Lower lobe of right lung (tissue), 2 donors: ENCODE measurements at regions not wholly inside any gene's neighbourhood (a gene's known extent, or its start where the extent isn't known, plus 50 kb on each side); places are given as distances from the start of the nearest gene placed in this dataset.

ENCODE experiments used
- ATAC-seq, 2 donors: fragments of 200-7000 bp; cut with Tn5 transposase; one replicate each; pipeline ENCODE4 v1.9.1; 2020 to 2022; ENCODE audit warnings: mild to moderate bottlenecking in 2 of 2, moderate library complexity in 2 of 2
- DNase-seq: peaks from one replicate; pipeline ENCODE4 v3.0.0-alpha.2; 2020
- H3K27ac ChIP-seq: fragments of 200-600 bp; one replicate; pipeline ENCODE4 v1.8.0; 2022
- H3K27me3 ChIP-seq: fragments of 200-600 bp; one replicate; pipeline ENCODE4 v1.8.0; 2022; ENCODE audit warnings: low read depth
- H3K36me3 ChIP-seq: fragments of 200-600 bp; one replicate; pipeline ENCODE4 v1.8.0; 2022; ENCODE audit warnings: mild to moderate bottlenecking
- H3K4me1 ChIP-seq: fragments of 200-600 bp; one replicate; pipeline ENCODE4 v1.8.0; 2022
- H3K4me3 ChIP-seq: fragments of 200-600 bp; one replicate; pipeline ENCODE4 v1.8.0; 2022; ENCODE audit warnings: mild to moderate bottlenecking
- H3K9me3 ChIP-seq: fragments of 200-600 bp; one replicate; pipeline ENCODE4 v1.8.0; 2022
- intact Hi-C: fragments of 100-400 bp; cut with DNase I; formaldehyde crosslinking; loops from one replicate; pipeline ENCODE4 v1.11.0; 2022
- TF ChIP-seq, protein P1 (sequence below): fragments of 200-600 bp; IDR thresholded peaks from one replicate; pipeline ENCODE4 v1.8.0; 2022; ENCODE audit warnings: antibody characterized with exemption, mild to moderate bottlenecking
- donor health status: DM: no; HTN: yes; CAD: no; lungs with severe emphysema.

DNA sequence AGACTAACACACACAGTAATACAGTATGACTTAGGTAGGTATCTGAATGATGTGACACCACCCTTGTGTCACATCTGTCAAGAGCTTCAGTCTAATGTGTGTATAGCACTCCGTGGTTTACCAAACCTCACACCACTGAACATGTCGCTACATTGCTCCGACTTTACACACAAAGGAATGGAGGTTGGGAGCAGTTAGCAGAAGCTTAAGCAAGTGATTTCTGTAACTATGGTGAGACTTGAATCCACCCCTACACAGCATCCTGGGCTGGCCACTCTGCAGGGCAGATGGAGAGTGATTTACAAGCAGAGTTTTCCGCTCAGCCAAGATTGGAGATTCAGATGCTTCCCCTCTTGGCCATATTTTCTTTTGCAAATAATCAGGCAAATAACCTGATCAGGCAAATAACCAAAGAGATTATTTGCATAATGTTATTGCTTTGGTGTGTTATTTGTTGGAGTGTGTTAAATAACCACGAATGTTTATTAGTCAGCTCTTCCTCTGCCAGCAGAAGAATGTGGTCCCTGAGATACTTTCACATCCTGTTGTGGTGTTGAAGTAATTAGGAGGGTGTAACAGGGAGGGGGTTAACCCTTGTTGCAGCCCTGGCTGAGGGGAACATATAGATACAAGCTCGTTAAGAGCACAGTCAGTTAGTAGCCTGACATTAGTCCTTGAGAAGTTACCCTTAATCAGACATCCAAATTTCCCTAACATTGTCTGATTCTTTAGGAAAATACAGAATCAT, 92.8 kb downstream of the SNX18 start:
- no peaks in the 10 kb centered on the region for H3K27me3 ChIP-seq
- intact Hi-C loops = no loop called here
- H3K9me3 ChIP-seq = no peaks in the 10 kb centered on the region
- peak; percentile 75 to 77 for ATAC-seq
- no peaks in the 10 kb centered on the region for H3K36me3 ChIP-seq
- H3K4me1 ChIP-seq = peaks cover 20% of the 10 kb centered on the region
- H3K27ac ChIP-seq = no peak overlapping the region
- TF ChIP-seq, protein P1, sequence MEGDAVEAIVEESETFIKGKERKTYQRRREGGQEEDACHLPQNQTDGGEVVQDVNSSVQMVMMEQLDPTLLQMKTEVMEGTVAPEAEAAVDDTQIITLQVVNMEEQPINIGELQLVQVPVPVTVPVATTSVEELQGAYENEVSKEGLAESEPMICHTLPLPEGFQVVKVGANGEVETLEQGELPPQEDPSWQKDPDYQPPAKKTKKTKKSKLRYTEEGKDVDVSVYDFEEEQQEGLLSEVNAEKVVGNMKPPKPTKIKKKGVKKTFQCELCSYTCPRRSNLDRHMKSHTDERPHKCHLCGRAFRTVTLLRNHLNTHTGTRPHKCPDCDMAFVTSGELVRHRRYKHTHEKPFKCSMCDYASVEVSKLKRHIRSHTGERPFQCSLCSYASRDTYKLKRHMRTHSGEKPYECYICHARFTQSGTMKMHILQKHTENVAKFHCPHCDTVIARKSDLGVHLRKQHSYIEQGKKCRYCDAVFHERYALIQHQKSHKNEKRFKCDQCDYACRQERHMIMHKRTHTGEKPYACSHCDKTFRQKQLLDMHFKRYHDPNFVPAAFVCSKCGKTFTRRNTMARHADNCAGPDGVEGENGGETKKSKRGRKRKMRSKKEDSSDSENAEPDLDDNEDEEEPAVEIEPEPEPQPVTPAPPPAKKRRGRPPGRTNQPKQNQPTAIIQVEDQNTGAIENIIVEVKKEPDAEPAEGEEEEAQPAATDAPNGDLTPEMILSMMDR = no peak
- DNase-seq = no peak
- no peak overlapping the region for H3K4me3 ChIP-seq

DNA sequence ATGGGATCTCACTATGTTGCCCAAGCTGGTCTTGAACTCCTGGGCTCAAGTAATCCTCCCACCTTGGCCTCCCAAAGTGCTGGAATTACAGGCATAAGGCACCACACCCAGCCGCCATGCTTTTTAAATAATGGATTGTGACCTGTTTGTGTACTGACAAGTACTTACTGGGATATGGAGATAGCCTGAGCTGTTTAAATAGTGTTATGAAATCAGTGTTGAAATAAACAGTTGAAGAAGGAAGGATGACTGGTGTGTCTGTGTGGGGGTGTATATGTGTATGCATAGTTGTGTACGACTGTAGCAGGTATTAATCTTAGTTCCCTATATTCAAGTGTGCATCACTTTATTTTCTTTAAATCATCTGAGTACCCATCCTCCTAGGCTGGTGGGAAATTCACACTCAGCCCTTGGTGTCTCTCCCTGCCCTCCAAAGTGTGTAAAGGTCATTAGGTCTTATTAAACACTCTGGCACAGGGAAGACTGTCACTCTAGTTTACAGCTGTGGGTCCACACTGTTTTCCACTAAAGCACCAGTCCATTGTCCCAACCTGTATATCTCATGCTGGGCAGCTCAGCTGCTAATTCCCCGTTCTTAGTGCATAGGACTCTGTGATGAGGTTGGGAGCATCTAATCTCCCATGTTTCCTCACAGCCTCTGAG, 91.0 kb downstream of the SNX18 start:
- intact Hi-C loops = no loop called here
- no peaks in the 10 kb centered on the region for H3K36me3 ChIP-seq
- no peak overlapping the region for H3K27ac ChIP-seq
- no peaks in the 10 kb centered on the region for H3K9me3 ChIP-seq
- H3K4me1 ChIP-seq = peaks cover 19% of the 10 kb centered on the region
- H3K4me3 ChIP-seq = no peak overlapping the region
- no peaks in the 10 kb centered on the region for H3K27me3 ChIP-seq
- TF ChIP-seq, protein P1 = no peak
- ATAC-seq (peak; percentile 66 to 73), DNase-seq (no peak)

DNA sequence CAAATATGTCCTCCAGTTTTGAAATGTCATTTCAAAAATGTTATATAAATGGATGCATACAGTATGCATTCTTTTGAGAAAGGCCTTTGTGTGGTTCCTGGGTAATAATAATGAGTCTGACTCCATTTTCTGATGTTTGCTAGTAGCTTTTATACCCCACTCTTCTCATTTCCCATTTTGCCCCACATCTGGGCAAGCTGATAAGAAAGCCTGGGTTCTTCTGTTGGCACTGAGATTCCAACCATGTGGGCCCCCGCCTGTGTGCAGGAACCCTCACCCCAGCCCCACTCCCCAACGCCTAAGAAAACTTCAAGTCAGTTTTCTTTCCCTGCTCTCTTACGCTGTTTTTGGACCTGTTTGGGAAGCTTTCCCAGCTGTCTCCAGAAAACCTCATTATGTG, 89.4 kb downstream of the SNX18 start:
- no peak overlapping the region for H3K4me3 ChIP-seq
- no peaks in the 10 kb centered on the region for H3K27me3 ChIP-seq
- H3K9me3 ChIP-seq = no peaks in the 10 kb centered on the region
- H3K27ac ChIP-seq = no peak overlapping the region
- DNase-seq = no peak
- peaks cover 29% of the 10 kb centered on the region for H3K4me1 ChIP-seq
- H3K36me3 ChIP-seq = no peaks in the 10 kb centered on the region
- no peak for ATAC-seq
- intact Hi-C loops = no loop called here
- TF ChIP-seq, protein P1 = no peak

DNA sequence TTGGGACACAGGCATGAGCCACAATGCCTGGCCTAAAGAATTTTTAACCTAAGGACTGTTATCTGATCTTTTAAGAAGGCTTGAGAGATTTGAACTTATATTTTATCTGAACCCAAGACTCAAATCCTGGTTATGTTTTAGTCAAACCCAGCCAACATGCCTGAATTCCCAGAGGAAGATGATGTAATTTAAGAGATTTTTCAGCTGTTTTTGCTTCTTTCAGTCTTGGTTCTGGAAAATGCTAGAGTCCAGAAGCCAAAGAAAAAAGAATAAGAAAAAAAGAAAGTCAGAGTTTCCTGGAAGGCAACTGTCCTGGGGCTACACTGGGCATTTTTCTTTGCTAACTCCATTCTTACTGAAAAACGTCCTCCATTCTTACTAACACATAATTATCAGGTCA, 85.8 kb downstream of the SNX18 start:
- DNase-seq = no peak
- Histone ChIP-seq H3K9me3 (no peaks in the 10 kb centered on the region), H3K4me1 (peaks cover 15% of the 10 kb centered on the region), H3K27me3 (no peaks in the 10 kb centered on the region), H3K4me3 (no peak overlapping the region), H3K36me3 (no peaks in the 10 kb centered on the region), H3K27ac (no peak overlapping the region)
- ATAC-seq = no peak
- intact Hi-C loops = no loop called here
- TF ChIP-seq, protein P1 = no peak

DNA sequence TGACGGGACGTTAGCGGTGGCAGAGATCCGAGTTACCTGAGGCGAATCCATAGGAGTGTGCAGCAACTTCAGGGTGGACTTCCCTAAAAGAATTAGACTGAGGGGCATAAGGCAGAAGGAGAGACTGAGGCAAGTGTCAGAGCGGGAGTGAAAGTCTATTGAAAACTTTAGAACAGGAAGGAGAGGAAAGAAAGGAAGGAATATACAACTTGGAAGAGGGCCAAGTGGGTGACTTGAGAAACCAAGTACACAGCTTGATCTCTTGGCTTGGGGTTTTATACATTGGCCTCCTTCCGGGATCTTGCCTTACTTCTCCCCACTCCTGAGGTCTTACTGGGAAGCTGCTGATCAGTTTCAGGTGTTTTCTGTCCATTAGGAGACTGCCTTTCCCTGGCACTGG, 84.9 kb downstream of the SNX18 start:
- DNase-seq (no peak), ATAC-seq (no peak)
- Histone ChIP-seq H3K4me3 (no peak overlapping the region), H3K27ac (no peak overlapping the region), H3K36me3 (no peaks in the 10 kb centered on the region), H3K9me3 (no peaks in the 10 kb centered on the region), H3K27me3 (no peaks in the 10 kb centered on the region), H3K4me1 (peaks cover 15% of the 10 kb centered on the region)
- intact Hi-C loops = no loop called here
- TF ChIP-seq, protein P1 = no peak
